Activated T-helper 2 cell treated with anti-CD3 and anti-CD28 coated beads, Interferon-gamma antibody, Interleukin-2, Interleukin-4, amounts not matched to agents 10 μg/mL and 5 μg/mL and 100 μg/mL, durations not matched to agents 14 hours and 24 hours and 36 hours (primary cell): ENCODE measurements at regions not wholly inside any gene's neighbourhood (a gene's known extent, or its start where the extent isn't known, plus 50 kb on each side); places are given as distances from the start of the nearest gene placed in this dataset.
"Not testable (repeated sequence)": the region's sequence is repeated elsewhere in the genome, so short reads cannot be mapped to it uniquely, and the experiment has no call there.

Experiments used
- DNase-seq: peaks from one replicate; pipeline ENCODE4 v3.0.0; 2021; ENCODE audit warnings: low spot score
- H3K27ac Mint-ChIP-seq: one replicate; pipeline ENCODE4 v1.8.0; 2021; ENCODE audit warnings: mixed read lengths
- H3K27me3 Mint-ChIP-seq: one replicate; pipeline ENCODE4 v1.8.0; 2021; ENCODE audit warnings: low read depth, mixed read lengths
- H3K36me3 Mint-ChIP-seq: one replicate; pipeline ENCODE4 v1.8.0; 2021; ENCODE audit warnings: low read depth, mixed read lengths
- H3K4me1 Mint-ChIP-seq: one replicate; pipeline ENCODE4 v1.8.0; 2021; ENCODE audit warnings: low read depth, mixed read lengths
- H3K4me3 Mint-ChIP-seq: one replicate; pipeline ENCODE4 v1.8.0; 2021; ENCODE audit warnings: low read depth, mild to moderate bottlenecking, moderate library complexity, mixed read lengths
- H3K9me3 Mint-ChIP-seq: one replicate; pipeline ENCODE4 v1.8.0; 2021; ENCODE audit warnings: mixed read lengths
- intact Hi-C: fragments of 100-400 bp; cut with micrococcal nuclease; formaldehyde crosslinking; loops from one replicate; pipeline ENCODE4 v1.15.1; 2023

GRCh38 chr10:63675171-63675570 lies 154.0 kb downstream of the REEP3 start:
- intact Hi-C loops: no loop called here
- no peak overlapping the region for H3K4me3 Mint-ChIP-seq

DNA sequence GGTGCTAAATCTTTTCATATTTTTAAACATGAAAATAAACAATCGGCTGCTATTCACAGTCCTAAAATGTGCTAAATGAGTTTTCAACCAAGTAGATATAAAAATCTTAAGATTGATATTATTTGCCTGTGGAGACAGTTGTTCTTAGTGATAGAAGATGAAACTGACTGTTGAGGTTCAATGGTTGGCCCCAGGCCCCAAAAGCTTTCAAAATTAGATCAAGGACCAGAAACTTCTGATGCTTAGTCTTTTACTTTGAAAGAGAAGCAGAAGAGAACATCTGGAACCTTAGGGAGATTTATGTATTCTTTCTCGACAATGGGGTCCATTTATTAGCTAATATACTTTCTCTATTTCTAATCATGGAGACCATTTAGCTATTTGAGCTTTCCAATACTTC lies 155.8 kb downstream of the REEP3 start:
- DNase-seq: no peak
- Mint-ChIP-seq H3K4me1 (peaks cover 1% of the 10 kb centered on the region), H3K27me3 (no peaks in the 10 kb centered on the region), H3K36me3 (no peaks in the 10 kb centered on the region), H3K9me3 (no peaks in the 10 kb centered on the region), H3K27ac (no peak overlapping the region), H3K4me3 (no peak overlapping the region)
- intact Hi-C loops: no loop called here

More at GRCh38 chr10:63675171-63675570, 154.0 kb downstream of the REEP3 start:
- peaks cover 15% of the 10 kb centered on the region for H3K27me3 Mint-ChIP-seq
- peaks cover 10% of the 10 kb centered on the region for H3K4me1 Mint-ChIP-seq
- no peak for DNase-seq
- no peaks in the 10 kb centered on the region for H3K9me3 Mint-ChIP-seq
- no peaks in the 10 kb centered on the region for H3K36me3 Mint-ChIP-seq
- H3K27ac Mint-ChIP-seq: no peak overlapping the region

DNA sequence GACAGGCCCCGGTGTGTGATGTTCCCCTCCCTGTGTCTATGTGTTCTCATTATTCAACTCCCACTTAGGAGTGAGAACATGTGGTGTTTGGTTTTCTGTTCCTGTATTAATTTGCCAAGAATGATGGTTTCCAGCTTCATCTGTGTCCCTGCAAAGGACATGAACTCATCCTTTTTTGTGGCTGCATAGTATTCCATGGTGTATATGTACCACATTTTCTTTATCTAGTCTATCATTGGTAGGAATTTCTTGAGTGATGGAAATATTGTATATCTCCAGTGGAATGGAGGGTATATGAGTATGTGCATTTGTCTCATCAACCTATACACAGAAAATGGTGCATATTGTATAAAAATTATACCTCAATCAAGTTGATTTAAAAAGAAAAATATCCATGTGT lies 159.3 kb downstream of the REEP3 start:
- DNase-seq, H3K9me3 Mint-ChIP-seq, H3K36me3 Mint-ChIP-seq, H3K27me3 Mint-ChIP-seq, H3K4me3 Mint-ChIP-seq, H3K27ac Mint-ChIP-seq, intact Hi-C loops: not testable (repeated sequence)
- H3K4me1 Mint-ChIP-seq: peaks cover 17% of the 10 kb centered on the region

GRCh38 chr10:63681993-63682697 lies 160.9 kb downstream of the REEP3 start:
- no peak for DNase-seq
- Mint-ChIP-seq H3K4me3 (no peak overlapping the region), H3K4me1 (peaks cover 17% of the 10 kb centered on the region), H3K36me3 (no peaks in the 10 kb centered on the region), H3K9me3 (no peaks in the 10 kb centered on the region), H3K27ac (no peak overlapping the region), H3K27me3 (peaks cover 21% of the 10 kb centered on the region)
- intact Hi-C loops: loop anchor here (1.0 to 2.0 kb wide), 2 partner anchors 15 to 25 kb away; no protein-coding TSS in a partner anchor

GRCh38 chr10:63682698-63683052 lies 161.5 kb downstream of the REEP3 start:
- not testable (repeated sequence) for DNase-seq, H3K9me3 Mint-ChIP-seq, H3K4me3 Mint-ChIP-seq, H3K36me3 Mint-ChIP-seq
- Mint-ChIP-seq H3K4me1 (peaks cover 15% of the 10 kb centered on the region), H3K27ac (peak overlapping the region; percentile 35), H3K27me3 (peaks cover 24% of the 10 kb centered on the region)
- intact Hi-C loops: loop anchor here (2.0 kb wide), 1 partner anchor 24 kb away; no protein-coding TSS in a partner anchor

GRCh38 chr10:63683223-63683622 lies 162.0 kb downstream of the REEP3 start:
- Mint-ChIP-seq H3K4me1 (peaks cover 15% of the 10 kb centered on the region), H3K4me3 (no peak overlapping the region), H3K36me3 (no peaks in the 10 kb centered on the region), H3K27me3 (peaks cover 28% of the 10 kb centered on the region), H3K9me3 (no peaks in the 10 kb centered on the region), H3K27ac (no peak overlapping the region)
- no peak for DNase-seq
- intact Hi-C loops: loop anchor here (2.0 kb wide), 1 partner anchor 24 kb away; no protein-coding TSS in a partner anchor

DNA sequence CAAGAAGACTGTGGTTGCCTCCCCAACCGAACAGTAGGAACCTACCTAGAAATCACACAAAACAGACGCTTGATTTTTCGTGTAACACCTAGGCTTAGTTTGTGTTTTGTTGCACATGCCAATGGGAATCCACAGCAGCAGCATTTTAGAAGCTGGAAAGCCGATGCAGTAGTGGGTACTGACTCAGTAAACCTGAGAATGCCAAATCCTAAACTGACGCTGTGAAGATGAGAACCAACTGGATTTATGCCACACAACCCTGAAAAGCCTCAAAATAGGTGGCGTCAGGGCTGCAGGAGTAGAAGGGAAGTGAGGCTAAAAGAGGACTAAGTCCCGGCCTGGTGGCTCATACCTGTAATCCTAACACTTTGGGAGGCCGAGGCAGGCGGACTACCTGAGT lies 162.5 kb downstream of the REEP3 start:
- intact Hi-C loops: loop anchor here (2.0 kb wide), 1 partner anchor 23 kb away; no protein-coding TSS in a partner anchor
- peaks cover 15% of the 10 kb centered on the region for H3K4me1 Mint-ChIP-seq
- no peaks in the 10 kb centered on the region for H3K9me3 Mint-ChIP-seq
- no peak overlapping the region for H3K4me3 Mint-ChIP-seq
- H3K36me3 Mint-ChIP-seq: no peaks in the 10 kb centered on the region
- no peak overlapping the region for H3K27ac Mint-ChIP-seq
- H3K27me3 Mint-ChIP-seq: peaks cover 28% of the 10 kb centered on the region
- no peak for DNase-seq

- no peak overlapping the region for H3K4me3 Mint-ChIP-seq
- peaks cover 15% of the 10 kb centered on the region for H3K4me1 Mint-ChIP-seq
- no peaks in the 10 kb centered on the region for H3K36me3 Mint-ChIP-seq
- no peaks in the 10 kb centered on the region for H3K9me3 Mint-ChIP-seq
- no peak for DNase-seq
- intact Hi-C loops: no loop called here
- H3K27ac Mint-ChIP-seq: no peak overlapping the region
- peaks cover 29% of the 10 kb centered on the region for H3K27me3 Mint-ChIP-seq
Observed at GRCh38 chr10:63684257-63684936, 163.2 kb downstream of the REEP3 start.

DNA sequence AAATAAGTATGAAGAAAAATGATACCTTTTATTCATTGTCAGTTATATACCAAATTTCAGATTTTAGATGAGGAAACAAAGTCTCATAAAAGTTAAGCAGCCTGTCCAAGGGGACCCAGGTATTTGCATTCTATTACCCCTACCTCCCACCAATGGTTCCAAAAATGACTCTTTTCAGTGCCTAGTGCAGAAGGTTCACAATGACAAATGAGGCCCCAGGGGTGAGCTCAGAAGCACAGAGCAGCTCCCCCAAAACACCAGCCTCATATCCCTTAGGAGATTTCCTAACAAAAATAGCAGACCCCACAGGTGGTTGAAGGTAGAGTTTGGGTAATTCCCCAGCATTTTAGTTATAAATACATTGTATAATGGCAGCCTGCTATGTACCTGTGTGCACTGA lies 168.6 kb downstream of the REEP3 start:
- Mint-ChIP-seq H3K4me1 (peaks cover 3% of the 10 kb centered on the region), H3K4me3 (no peak overlapping the region), H3K27me3 (peaks cover 30% of the 10 kb centered on the region), H3K9me3 (no peaks in the 10 kb centered on the region), H3K36me3 (no peaks in the 10 kb centered on the region), H3K27ac (no peak overlapping the region)
- intact Hi-C loops: no loop called here
- no peak for DNase-seq

DNA sequence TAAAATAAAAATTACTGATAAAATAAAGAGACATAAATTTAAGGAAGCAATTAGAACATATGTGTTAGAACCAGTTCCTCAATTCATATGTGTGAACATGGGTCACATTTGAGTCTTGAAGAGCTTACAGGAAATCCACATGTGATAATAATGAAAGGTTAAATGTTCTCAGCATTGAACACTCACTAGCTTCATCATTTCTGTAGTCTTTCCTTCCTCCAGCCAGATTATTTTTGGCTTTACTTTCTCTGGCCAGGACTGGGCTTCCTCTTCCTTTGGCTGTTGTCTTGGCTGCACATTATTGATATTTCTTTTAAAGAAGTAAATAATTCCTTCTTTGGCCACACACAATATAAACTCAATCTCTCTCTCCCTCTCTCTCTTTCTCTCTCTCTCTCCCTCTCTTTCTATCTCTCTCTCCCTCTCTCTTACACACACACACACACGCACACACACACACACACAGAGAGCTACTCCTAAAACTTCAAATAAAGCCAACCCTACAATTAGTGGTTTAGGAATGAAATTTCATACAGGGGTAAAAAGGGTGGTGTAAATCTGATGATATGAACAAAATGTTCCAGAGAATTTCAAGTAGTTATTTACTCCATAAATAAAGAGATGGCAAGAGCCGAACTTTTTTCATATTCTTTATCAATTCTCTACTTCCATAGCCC lies 171.2 kb downstream of the REEP3 start:
- H3K27me3 Mint-ChIP-seq: peaks cover 11% of the 10 kb centered on the region

DNA sequence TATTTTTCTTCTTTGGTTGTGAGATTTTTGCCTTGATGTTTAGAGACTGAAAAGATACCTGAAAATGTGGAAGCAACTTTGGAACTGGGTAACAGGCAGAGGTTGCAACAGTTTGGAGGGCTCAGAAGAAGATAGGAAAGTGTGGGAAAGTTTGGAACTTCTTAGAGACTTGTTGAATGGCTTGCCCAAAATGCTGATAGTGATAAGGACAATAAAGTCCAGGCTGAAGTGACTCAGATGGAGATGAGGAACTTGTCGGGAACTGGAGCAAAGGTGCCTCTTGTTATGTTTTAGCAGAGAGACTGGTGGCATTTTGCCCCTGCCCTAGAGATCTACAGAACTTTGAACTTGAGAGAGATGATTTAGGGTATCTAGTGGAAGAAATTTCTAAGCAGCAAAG lies 171.8 kb downstream of the REEP3 start:
- H3K27me3 Mint-ChIP-seq, H3K9me3 Mint-ChIP-seq, H3K27ac Mint-ChIP-seq, DNase-seq, H3K4me1 Mint-ChIP-seq, intact Hi-C loops, H3K36me3 Mint-ChIP-seq, H3K4me3 Mint-ChIP-seq: not testable (repeated sequence)

More for the DNA sequence above, 171.2 kb downstream of the REEP3 start:
- no peak overlapping the region for H3K27ac Mint-ChIP-seq
- no peaks in the 10 kb centered on the region for H3K9me3 Mint-ChIP-seq
- no peaks in the 10 kb centered on the region for H3K36me3 Mint-ChIP-seq
- DNase-seq: no peak
- H3K4me1 Mint-ChIP-seq: peaks cover 3% of the 10 kb centered on the region
- intact Hi-C loops: no loop called here
- H3K4me3 Mint-ChIP-seq: no peak overlapping the region

GRCh38 chr10:63696205-63696604 lies 175.0 kb downstream of the REEP3 start:
- Mint-ChIP-seq H3K27ac (no peak overlapping the region), H3K27me3 (peaks cover 3% of the 10 kb centered on the region), H3K4me1 (peaks cover 12% of the 10 kb centered on the region), H3K4me3 (no peak overlapping the region), H3K9me3 (no peaks in the 10 kb centered on the region), H3K36me3 (no peaks in the 10 kb centered on the region)
- DNase-seq: no peak
- intact Hi-C loops: no loop called here
